IMR-90 (cell line): ENCODE measurements at regions not wholly inside any gene's neighbourhood (a gene's known extent, or its start where the extent isn't known, plus 50 kb on each side); places are given as distances from the start of the nearest gene placed in this dataset.

Experiments
- ATAC-seq: fragments of 200-7000 bp; cut with Tn5 transposase; 2 replicates; pipeline ENCODE4 v1.9.1; 2020; ENCODE audit warnings: low read depth, mild to moderate bottlenecking, moderate library complexity
- BruUV-seq: library from RNA; stranded (reverse); fragments of 400-500 nt; replicated peaks from 2 replicates; lab custom pipeline; 2021; lab: Mats Ljungman, UMichigan
- CTCF ChIA-PET: fragments of 300-600 bp; formaldehyde crosslinking; extraction: SDS; loops from one replicate; lab custom pipeline; 2021; ENCODE audit warnings: antibody characterized with exemption; lab: Yijun Ruan, JAX
- POLR2A ChIA-PET: fragments of 300-600 bp; sonication (Branson Sonifier 250); formaldehyde crosslinking; loops from one replicate; lab custom pipeline; 2022; ENCODE audit warnings: antibody characterized with exemption; ENCODE audit not compliant: unreplicated experiment; lab: Charles Lee
- DNase-seq: peaks from one replicate; pipeline ENCODE4 v3.0.0; 2013
- H2AFZ ChIP-seq: replicated peaks from 2 replicates; pipeline ENCODE3; 2013; ENCODE audit warnings: low read length, mild to moderate bottlenecking; ENCODE audit not compliant: poor library complexity
- H2AK5ac ChIP-seq: 2 replicates; pipeline ENCODE4 v1.6.1; 2013; ENCODE audit warnings: low read depth, low read length, inconsistent platforms
- H2AK9ac ChIP-seq: replicated peaks from 2 replicates; pipeline ENCODE3; 2013; ENCODE audit warnings: mild to moderate bottlenecking, low read depth, low read length, moderate library complexity; ENCODE audit not compliant: poor library complexity
- H2BK120ac ChIP-seq: 2 replicates; pipeline ENCODE4 v1.6.1; 2013; ENCODE audit warnings: low read depth, low read length, inconsistent platforms
- H2BK15ac ChIP-seq: 3 replicates; pipeline ENCODE4 v1.6.1; 2013; ENCODE audit warnings: low read depth, low read length, inconsistent platforms
- H2BK20ac ChIP-seq: 2 replicates; pipeline ENCODE4 v1.6.1; 2013; ENCODE audit warnings: low read depth, mild to moderate bottlenecking, inconsistent platforms, low read length, moderate library complexity
- H2BK5ac ChIP-seq: 2 replicates; pipeline ENCODE4 v1.6.1; 2013; ENCODE audit warnings: mild to moderate bottlenecking, low read depth, low read length, inconsistent platforms; ENCODE audit not compliant: poor library complexity, severe bottlenecking
- H3K14ac ChIP-seq: replicated peaks from 2 replicates; pipeline ENCODE4 v1.6.1; 2013; ENCODE audit warnings: low read depth, low read length, inconsistent platforms
- H3K18ac ChIP-seq: 2 replicates; pipeline ENCODE4 v1.6.1; 2013; ENCODE audit warnings: low read depth, low read length, control low read depth
- H3K23ac ChIP-seq: 2 replicates; pipeline ENCODE4 v1.6.1; 2013; ENCODE audit warnings: low read depth, low read length, inconsistent platforms
- H3K27ac ChIP-seq: 2 replicates; pipeline ENCODE4 v1.5.1; 2013; ENCODE audit warnings: mild to moderate bottlenecking, control low read depth, low read length; ENCODE audit not compliant: insufficient read depth
- H3K27me3 ChIP-seq: 2 replicates; pipeline ENCODE4 v1.6.1; 2013; ENCODE audit warnings: low read length; ENCODE audit not compliant: control insufficient read depth, insufficient read depth
- H3K36me3 ChIP-seq: 2 replicates; pipeline ENCODE4 v1.6.1; 2013; ENCODE audit warnings: low read length, mixed read lengths; ENCODE audit not compliant: control insufficient read depth, insufficient read depth
- H3K4ac ChIP-seq: 2 replicates; pipeline ENCODE4 v1.6.1; 2013; ENCODE audit warnings: low read depth, low read length, inconsistent platforms
- H3K4me1 ChIP-seq: 2 replicates; pipeline ENCODE4 v1.6.1; 2013; ENCODE audit warnings: low read length, mixed read lengths; ENCODE audit not compliant: control insufficient read depth, insufficient read depth
- H3K4me2 ChIP-seq: 2 replicates; pipeline ENCODE4 v1.6.1; 2013; ENCODE audit warnings: low read depth, mild to moderate bottlenecking, control low read depth, low read length, moderate library complexity
- H3K4me3 ChIP-seq: 2 replicates; pipeline ENCODE4 v1.5.1; 2013; ENCODE audit warnings: low read depth, mild to moderate bottlenecking, control low read depth, low read length, moderate library complexity; ENCODE audit not compliant: insufficient read depth
- H3K56ac ChIP-seq: 2 replicates; pipeline ENCODE4 v1.6.1; 2013; ENCODE audit warnings: low read length, inconsistent platforms; ENCODE audit not compliant: insufficient read depth; ENCODE audit errors: extremely low read depth
- H3K79me1 ChIP-seq, 2 experiments: 2 replicates each; pipeline ENCODE4 v1.6.1; 2013; ENCODE audit warnings: low read length in 2 of 2, inconsistent platforms in 1 of 2, low read depth in 1 of 2
- H3K9ac ChIP-seq: 2 replicates; pipeline ENCODE4 v1.6.1; 2013; ENCODE audit warnings: low read depth, low read length, control low read depth
- H3K9me1 ChIP-seq: 2 replicates; pipeline ENCODE4 v1.6.1; 2013; ENCODE audit warnings: low read length, inconsistent platforms; ENCODE audit not compliant: insufficient read depth
- H3K9me3 ChIP-seq: 2 replicates; pipeline ENCODE4 v1.6.1; 2013; ENCODE audit warnings: low read length; ENCODE audit not compliant: control insufficient read depth, insufficient read depth
- H4K20me1 ChIP-seq: 2 replicates; pipeline ENCODE4 v1.6.1; 2013; ENCODE audit warnings: low read length, inconsistent platforms; ENCODE audit not compliant: insufficient read depth
- H4K5ac ChIP-seq: 2 replicates; pipeline ENCODE4 v1.6.1; 2013; ENCODE audit warnings: mild to moderate bottlenecking, low read depth, low read length, control low read depth
- H4K8ac ChIP-seq, 2 experiments: 2 replicates each; pipeline ENCODE4 v1.6.1; 2013; ENCODE audit warnings: low read depth in 2 of 2, low read length in 2 of 2, control low read depth in 1 of 2, inconsistent platforms in 1 of 2
- H4K91ac ChIP-seq: 2 replicates; pipeline ENCODE4 v1.6.1; 2013; ENCODE audit warnings: low read depth, low read length, inconsistent platforms; ENCODE audit not compliant: insufficient read depth
- MAFK ChIP-seq: IDR thresholded peaks from 2 replicates; pipeline ENCODE4 v1.6.1; 2012; ENCODE audit warnings: low read depth, low read length, improper control_type of control experiment
- MAZ ChIP-seq: IDR thresholded peaks from 2 replicates; pipeline ENCODE4 v1.6.1; 2012; ENCODE audit warnings: low read depth, mild to moderate bottlenecking, low read length, improper control_type of control experiment, moderate library complexity, borderline replicate concordance
- RFX5 ChIP-seq: IDR thresholded peaks from 2 replicates; pipeline ENCODE4 v1.8.0; 2012; ENCODE audit warnings: low read depth, mild to moderate bottlenecking, low read length, moderate library complexity
- WGBS, 2 experiments: methylation state at CpG; one replicate each; pipeline versions ENCODE4 v1.1.5 to v1.1.7; 2013; ENCODE audit warnings: missing lambda C conversion rate in 2 of 2; ENCODE audit not compliant: insufficient read length in 1 of 2; ENCODE audit errors: extremely low coverage in 2 of 2; 5-methylcytosine and 5-hydroxymethylcytosine counted together
- dilution Hi-C: fragments of 300-500 bp; cut with HindIII; formaldehyde crosslinking; loops from one replicate; pipeline ENCODE4 v1.14.3; 2018; ENCODE audit warnings: low sequenced_read_pairs; ENCODE audit not compliant: unreplicated experiment
- in situ Hi-C: fragments of 300-500 bp; cut with MboI; formaldehyde crosslinking; loops from 3 replicates; pipeline ENCODE4 v1.14.3; 2019; ENCODE audit warnings: low sequenced_read_pairs, inconsistent platforms, mixed read lengths
- intact Hi-C: fragments of 100-400 bp; cut with micrococcal nuclease; formaldehyde crosslinking; loops from 2 replicates; pipeline ENCODE4 v1.10.0; 2022
- TF ChIP-seq, protein P1 (sequence below): conservative IDR thresholded peaks from 2 replicates; pipeline ENCODE4 v1.5.1; 2012; ENCODE audit warnings: mild to moderate bottlenecking, low read depth, low read length, improper control_type of control experiment

DNA sequence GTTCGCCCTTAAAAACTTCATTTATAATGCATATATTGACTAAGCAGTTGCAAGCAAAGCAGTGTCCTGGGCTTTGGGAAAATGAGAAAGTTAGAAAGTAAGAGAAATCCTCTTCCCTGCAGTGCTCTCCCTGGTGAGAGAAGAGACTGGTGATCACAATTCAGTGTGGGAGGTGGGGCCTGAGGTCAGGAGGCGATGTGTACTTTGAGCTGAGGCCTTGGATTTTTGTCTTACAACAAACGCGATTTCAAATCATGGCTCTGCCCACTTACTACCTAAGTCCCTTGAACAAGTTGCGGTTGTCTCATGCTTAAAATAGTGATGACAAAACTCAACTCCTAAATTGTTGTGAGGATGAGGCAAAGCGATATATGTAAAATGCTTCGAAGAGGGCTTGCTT is 316.3 kb upstream of the NECTIN3 start:
- POLR2A ChIA-PET, result no interaction called here
- Histone ChIP-seq H3K9ac (no peak overlapping the region), H3K9me1 (no peaks in the 10 kb centered on the region), H2BK120ac (no peak overlapping the region), H3K14ac (no peak overlapping the region), H3K4me3 (no peak overlapping the region), H3K4me1 (no peaks in the 10 kb centered on the region), H4K91ac (no peak overlapping the region), H3K23ac (no peak overlapping the region), H3K4me2 (no peak overlapping the region), H2AFZ (no peak overlapping the region), H3K4ac (no peak overlapping the region), H3K56ac (no peak overlapping the region), H2AK9ac (no peak overlapping the region), H3K27me3 (no peaks in the 10 kb centered on the region), H2BK20ac (no peak overlapping the region), H3K9me3 (no peaks in the 10 kb centered on the region), H3K18ac (no peak overlapping the region), H4K20me1 (no peaks in the 10 kb centered on the region), H2BK5ac (no peak overlapping the region), H3K27ac (no peak overlapping the region), H2BK15ac (no peak overlapping the region), H4K5ac (no peak overlapping the region), H4K8ac (no peak overlapping the region), H2AK5ac (no peak overlapping the region), H3K79me1 (no peaks in the 10 kb centered on the region), H3K36me3 (no peaks in the 10 kb centered on the region)
- WGBS, 2 experiments, result no CpG with 5 or more reads among the region's 7 CpGs
- no peak for ATAC-seq
- intact Hi-C loops (no loop called here), in situ Hi-C loops (no loop called here), dilution Hi-C loops (no loop called here)
- no peak for DNase-seq
- CTCF ChIA-PET, result no interaction called here
- no TSS peak for BruUV-seq
- TF ChIP-seq RFX5 (no peak), MAZ (no peak), MAFK (no peak)
- TF ChIP-seq, protein P1, sequence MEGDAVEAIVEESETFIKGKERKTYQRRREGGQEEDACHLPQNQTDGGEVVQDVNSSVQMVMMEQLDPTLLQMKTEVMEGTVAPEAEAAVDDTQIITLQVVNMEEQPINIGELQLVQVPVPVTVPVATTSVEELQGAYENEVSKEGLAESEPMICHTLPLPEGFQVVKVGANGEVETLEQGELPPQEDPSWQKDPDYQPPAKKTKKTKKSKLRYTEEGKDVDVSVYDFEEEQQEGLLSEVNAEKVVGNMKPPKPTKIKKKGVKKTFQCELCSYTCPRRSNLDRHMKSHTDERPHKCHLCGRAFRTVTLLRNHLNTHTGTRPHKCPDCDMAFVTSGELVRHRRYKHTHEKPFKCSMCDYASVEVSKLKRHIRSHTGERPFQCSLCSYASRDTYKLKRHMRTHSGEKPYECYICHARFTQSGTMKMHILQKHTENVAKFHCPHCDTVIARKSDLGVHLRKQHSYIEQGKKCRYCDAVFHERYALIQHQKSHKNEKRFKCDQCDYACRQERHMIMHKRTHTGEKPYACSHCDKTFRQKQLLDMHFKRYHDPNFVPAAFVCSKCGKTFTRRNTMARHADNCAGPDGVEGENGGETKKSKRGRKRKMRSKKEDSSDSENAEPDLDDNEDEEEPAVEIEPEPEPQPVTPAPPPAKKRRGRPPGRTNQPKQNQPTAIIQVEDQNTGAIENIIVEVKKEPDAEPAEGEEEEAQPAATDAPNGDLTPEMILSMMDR, result no peak
